Keratinocyte (primary cell): ENCODE measurements at regions not wholly inside any gene's neighbourhood (a gene's known extent, or its start where the extent isn't known, plus 50 kb on each side); places are given as distances from the start of the nearest gene placed in this dataset.

Experiments
- EZH2 ChIP-seq: IDR thresholded peaks from one replicate; pipeline ENCODE4 v1.6.1; 2012; ENCODE audit warnings: inconsistent platforms, mild to moderate bottlenecking, low read length, moderate library complexity
- TF ChIP-seq, protein P1 (sequence below), 3 experiments: IDR thresholded peaks in 1 of 3; conservative IDR thresholded peaks in 1 of 3; optimal IDR thresholded peaks in 1 of 3; 2 replicates in 2 of 3; 3 replicates in 1 of 3; pipeline versions ENCODE3 to v1.5.1; 2011; ENCODE audit warnings: low read length in 3 of 3, mild to moderate bottlenecking in 3 of 3, moderate library complexity in 2 of 3, control low read depth in 1 of 3, inconsistent platforms in 1 of 3; ENCODE audit not compliant: insufficient read depth in 2 of 3; ENCODE audit errors: extremely low read depth in 1 of 3

DNA sequence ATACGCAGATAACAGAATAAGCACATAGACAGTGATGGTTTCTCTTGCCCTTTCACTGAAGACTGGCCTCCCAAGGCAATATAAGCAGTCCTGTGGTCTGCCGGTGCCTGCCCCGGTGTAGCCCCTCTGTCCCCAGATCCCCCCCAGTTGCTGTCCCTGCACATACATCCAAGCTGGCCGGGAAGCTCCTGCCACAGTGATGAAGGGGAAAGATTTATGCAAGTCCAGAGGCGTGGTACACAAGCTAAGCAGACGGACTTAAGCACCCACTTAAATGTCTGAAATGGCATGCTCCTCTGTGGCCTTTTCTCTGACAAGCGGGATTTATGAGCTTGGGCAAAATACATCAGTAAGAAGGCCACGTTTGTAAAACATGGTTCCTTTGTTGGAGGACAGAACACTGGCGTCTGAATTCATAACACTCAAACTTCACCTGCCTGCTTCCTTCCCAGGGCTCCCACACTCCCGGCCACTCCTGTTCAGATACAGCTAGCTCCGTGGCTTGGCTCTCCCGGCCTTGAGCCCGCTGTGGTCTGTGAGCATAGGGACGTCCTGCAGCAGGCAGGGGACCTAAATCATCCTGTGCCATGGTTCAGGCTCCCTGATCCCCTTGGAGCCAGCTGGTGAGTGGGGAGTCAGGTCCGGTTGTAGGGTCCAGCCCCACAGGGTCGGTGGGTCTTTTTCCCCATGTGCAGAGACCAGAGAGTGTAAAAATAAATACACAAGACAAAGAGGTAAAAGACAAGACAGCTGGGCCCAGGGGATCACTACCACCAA lies 61.7 kb upstream of the PPP2R2D start:
- TF ChIP-seq, protein P1, sequence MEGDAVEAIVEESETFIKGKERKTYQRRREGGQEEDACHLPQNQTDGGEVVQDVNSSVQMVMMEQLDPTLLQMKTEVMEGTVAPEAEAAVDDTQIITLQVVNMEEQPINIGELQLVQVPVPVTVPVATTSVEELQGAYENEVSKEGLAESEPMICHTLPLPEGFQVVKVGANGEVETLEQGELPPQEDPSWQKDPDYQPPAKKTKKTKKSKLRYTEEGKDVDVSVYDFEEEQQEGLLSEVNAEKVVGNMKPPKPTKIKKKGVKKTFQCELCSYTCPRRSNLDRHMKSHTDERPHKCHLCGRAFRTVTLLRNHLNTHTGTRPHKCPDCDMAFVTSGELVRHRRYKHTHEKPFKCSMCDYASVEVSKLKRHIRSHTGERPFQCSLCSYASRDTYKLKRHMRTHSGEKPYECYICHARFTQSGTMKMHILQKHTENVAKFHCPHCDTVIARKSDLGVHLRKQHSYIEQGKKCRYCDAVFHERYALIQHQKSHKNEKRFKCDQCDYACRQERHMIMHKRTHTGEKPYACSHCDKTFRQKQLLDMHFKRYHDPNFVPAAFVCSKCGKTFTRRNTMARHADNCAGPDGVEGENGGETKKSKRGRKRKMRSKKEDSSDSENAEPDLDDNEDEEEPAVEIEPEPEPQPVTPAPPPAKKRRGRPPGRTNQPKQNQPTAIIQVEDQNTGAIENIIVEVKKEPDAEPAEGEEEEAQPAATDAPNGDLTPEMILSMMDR (optimal IDR thresholded peaks at IDR 0.05 in 1 of 3, IDR thresholded peaks at IDR 0.05 in 1 of 3, conservative IDR thresholded peaks at IDR 0.05 in 1 of 3; ENCODE audit: extremely low read depth in 1 of 3, insufficient read depth in 2 of 3, low read length in 3 of 3), result no peak
- TF ChIP-seq EZH2, result no peak
